Panc1 (cell line): ENCODE measurements at regions not wholly inside any gene's neighbourhood (a gene's known extent, or its start where the extent isn't known, plus 50 kb on each side); places are given as distances from the start of the nearest gene placed in this dataset.

Experiments used
- ATAC-seq: fragments of 200-7000 bp; cut with Tn5 transposase; 2 replicates; pipeline ENCODE4 v1.9.1; 2020; ENCODE audit warnings: mild to moderate bottlenecking, moderate library complexity
- BruUV-seq: library from RNA; stranded (reverse); fragments of 400-500 nt; replicated peaks from 2 replicates; lab custom pipeline; 2021; lab: Mats Ljungman, UMichigan
- CTCF ChIA-PET: fragments of 300-600 bp; sonication (Branson Sonifier 250); formaldehyde crosslinking; loops from one replicate; lab custom pipeline; 2022; ENCODE audit warnings: antibody characterized with exemption; lab: Charles Lee
- POLR2A ChIA-PET: fragments of 300-600 bp; sonication (Branson Sonifier 250); formaldehyde crosslinking; loops from one replicate; lab custom pipeline; 2022; ENCODE audit warnings: antibody characterized with exemption; lab: Charles Lee
- DNase-seq: peaks from one replicate; pipeline ENCODE4 v3.0.0-alpha.2; 2010; ENCODE audit warnings: low read depth, low spot score
- H3K27ac ChIP-seq: 2 replicates; pipeline ENCODE4 v1.5.1; 2011; ENCODE audit warnings: mild to moderate bottlenecking, low read length, inconsistent platforms
- H3K27me3 ChIP-seq: fragments of 200-500 bp; sonication (Bioruptor generic); 2 replicates; pipeline ENCODE4 v1.6.0; 2014; ENCODE audit warnings: low read length, inconsistent platforms; ENCODE audit not compliant: control insufficient read depth, insufficient read depth
- H3K36me3 ChIP-seq: fragments of 200-500 bp; sonication (Bioruptor generic); 2 replicates; pipeline ENCODE4 v1.5.1; 2014; ENCODE audit warnings: inconsistent platforms, mild to moderate bottlenecking, low read length, moderate library complexity; ENCODE audit not compliant: control insufficient read depth, insufficient read depth
- H3K4me1 ChIP-seq: 2 replicates; pipeline ENCODE4 v1.5.1; 2011; ENCODE audit warnings: inconsistent platforms, mild to moderate bottlenecking, low read length, moderate library complexity; ENCODE audit not compliant: control insufficient read depth, insufficient read depth
- H3K4me3 ChIP-seq, 2 experiments: 2 replicates each; pipeline ENCODE4 v1.5.1; 2011 to 2012; ENCODE audit warnings: low read depth in 2 of 2, low read length in 2 of 2, mild to moderate bottlenecking in 2 of 2, inconsistent platforms in 1 of 2, moderate library complexity in 1 of 2
- H3K9me3 ChIP-seq: fragments of 200-500 bp; sonication (Bioruptor generic); 2 replicates; pipeline ENCODE4 v1.5.1; 2014; ENCODE audit warnings: low read depth, mild to moderate bottlenecking, inconsistent platforms, low read length, moderate library complexity; ENCODE audit not compliant: control insufficient read depth, insufficient read depth
- POLR2AphosphoS5 ChIP-seq: IDR thresholded peaks from 2 replicates; pipeline ENCODE4 v1.6.1; 2012; ENCODE audit warnings: mild to moderate bottlenecking, low read depth, low read length, moderate library complexity
- SIN3A ChIP-seq: IDR thresholded peaks from 2 replicates; pipeline ENCODE4 v1.6.1; 2012; ENCODE audit warnings: low read depth, mild to moderate bottlenecking, low read length, moderate library complexity, borderline replicate concordance; ENCODE audit not compliant: insufficient read depth
- TCF7L2 ChIP-seq: IDR thresholded peaks from 2 replicates; pipeline ENCODE4 v1.6.1; 2011; ENCODE audit warnings: mild to moderate bottlenecking, low read depth, low read length, inconsistent platforms
- in situ Hi-C: cut with HindIII; loops from 2 replicates; pipeline ENCODE4 v1.10.0; 2016; ENCODE audit warnings: low sequenced_read_pairs, low pct_unique_long_range_greater_than_20kb
- intact Hi-C: fragments of 100-400 bp; cut with micrococcal nuclease; formaldehyde crosslinking; loops from one replicate; pipeline ENCODE4 v1.10.0; 2022; ENCODE audit not compliant: unreplicated experiment
- TF ChIP-seq, protein P1 (sequence below): fragments of 450-650 bp; IDR thresholded peaks from 2 replicates; pipeline ENCODE4 v1.5.1; 2017; ENCODE audit warnings: mild to moderate bottlenecking
- TF ChIP-seq, protein P2 (sequence below), 2 experiments: IDR thresholded peaks; 2 replicates each; pipeline ENCODE4 v1.6.1; 2011 to 2012; ENCODE audit warnings: low read depth in 2 of 2, control low read depth in 1 of 2, low read length in 1 of 2, mild to moderate bottlenecking in 1 of 2, moderate library complexity in 1 of 2; ENCODE audit not compliant: insufficient read depth in 1 of 2

DNA sequence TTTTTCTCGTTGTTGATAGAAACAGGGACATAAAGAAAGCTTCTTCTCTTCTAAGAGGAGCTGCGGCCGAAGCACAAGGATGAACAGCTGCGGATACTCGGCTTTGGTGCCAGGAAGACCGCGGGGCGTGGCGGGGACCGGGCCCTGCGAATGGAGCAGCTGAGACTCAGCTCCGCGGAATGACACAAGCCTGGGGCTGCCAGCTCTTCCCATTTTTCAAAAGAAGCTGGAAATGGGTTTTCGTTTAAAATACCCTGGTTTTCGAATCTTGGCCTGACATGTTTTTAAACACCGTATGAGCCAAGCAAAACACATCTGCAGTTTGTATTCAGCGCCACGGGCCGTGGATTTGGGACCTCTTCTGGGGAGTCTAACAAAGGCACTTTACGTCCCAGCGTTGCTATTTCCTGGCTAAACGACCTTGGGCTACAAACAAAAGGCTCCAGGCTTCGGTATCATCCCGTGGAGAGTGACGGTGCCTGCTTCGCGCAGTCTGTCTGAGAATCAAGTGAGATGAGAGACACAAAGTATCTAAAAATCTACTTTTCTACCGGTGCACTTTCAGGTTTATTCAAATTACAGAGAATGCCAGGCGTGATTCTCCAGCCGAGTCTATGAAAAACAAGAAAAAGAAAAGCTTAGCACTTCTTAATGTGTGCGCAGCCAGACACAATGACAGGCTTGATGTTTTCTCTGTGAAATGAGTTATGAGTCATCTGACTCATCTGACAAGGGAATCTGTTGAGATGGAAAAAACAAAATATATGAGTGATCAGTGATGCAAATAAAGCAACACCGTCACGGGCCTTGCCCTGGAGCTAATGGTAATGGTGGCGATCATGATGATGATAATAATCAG, 114.0 kb upstream of the TMEM132D start:
- ATAC-seq (no peak), DNase-seq (no peak)
- ChIA-PET CTCF (interaction anchor here (0.7 kb wide), 1 partner anchor 1030 kb away, joined by 3 read pairs; no protein-coding TSS in a partner anchor), POLR2A (no interaction called here)
- no peaks in the 10 kb centered on the region for H3K9me3 ChIP-seq
- no TSS peak for BruUV-seq
- 0 out of 2 replicates have a peak, but pooled peaks cover 2% of the 10 kb centered on the region for H3K27me3 ChIP-seq
- TF ChIP-seq POLR2AphosphoS5 (no peak), SIN3A (no peak), TCF7L2 (no peak)
- TF ChIP-seq, protein P1, sequence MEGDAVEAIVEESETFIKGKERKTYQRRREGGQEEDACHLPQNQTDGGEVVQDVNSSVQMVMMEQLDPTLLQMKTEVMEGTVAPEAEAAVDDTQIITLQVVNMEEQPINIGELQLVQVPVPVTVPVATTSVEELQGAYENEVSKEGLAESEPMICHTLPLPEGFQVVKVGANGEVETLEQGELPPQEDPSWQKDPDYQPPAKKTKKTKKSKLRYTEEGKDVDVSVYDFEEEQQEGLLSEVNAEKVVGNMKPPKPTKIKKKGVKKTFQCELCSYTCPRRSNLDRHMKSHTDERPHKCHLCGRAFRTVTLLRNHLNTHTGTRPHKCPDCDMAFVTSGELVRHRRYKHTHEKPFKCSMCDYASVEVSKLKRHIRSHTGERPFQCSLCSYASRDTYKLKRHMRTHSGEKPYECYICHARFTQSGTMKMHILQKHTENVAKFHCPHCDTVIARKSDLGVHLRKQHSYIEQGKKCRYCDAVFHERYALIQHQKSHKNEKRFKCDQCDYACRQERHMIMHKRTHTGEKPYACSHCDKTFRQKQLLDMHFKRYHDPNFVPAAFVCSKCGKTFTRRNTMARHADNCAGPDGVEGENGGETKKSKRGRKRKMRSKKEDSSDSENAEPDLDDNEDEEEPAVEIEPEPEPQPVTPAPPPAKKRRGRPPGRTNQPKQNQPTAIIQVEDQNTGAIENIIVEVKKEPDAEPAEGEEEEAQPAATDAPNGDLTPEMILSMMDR: no peak
- TF ChIP-seq, protein P2, sequence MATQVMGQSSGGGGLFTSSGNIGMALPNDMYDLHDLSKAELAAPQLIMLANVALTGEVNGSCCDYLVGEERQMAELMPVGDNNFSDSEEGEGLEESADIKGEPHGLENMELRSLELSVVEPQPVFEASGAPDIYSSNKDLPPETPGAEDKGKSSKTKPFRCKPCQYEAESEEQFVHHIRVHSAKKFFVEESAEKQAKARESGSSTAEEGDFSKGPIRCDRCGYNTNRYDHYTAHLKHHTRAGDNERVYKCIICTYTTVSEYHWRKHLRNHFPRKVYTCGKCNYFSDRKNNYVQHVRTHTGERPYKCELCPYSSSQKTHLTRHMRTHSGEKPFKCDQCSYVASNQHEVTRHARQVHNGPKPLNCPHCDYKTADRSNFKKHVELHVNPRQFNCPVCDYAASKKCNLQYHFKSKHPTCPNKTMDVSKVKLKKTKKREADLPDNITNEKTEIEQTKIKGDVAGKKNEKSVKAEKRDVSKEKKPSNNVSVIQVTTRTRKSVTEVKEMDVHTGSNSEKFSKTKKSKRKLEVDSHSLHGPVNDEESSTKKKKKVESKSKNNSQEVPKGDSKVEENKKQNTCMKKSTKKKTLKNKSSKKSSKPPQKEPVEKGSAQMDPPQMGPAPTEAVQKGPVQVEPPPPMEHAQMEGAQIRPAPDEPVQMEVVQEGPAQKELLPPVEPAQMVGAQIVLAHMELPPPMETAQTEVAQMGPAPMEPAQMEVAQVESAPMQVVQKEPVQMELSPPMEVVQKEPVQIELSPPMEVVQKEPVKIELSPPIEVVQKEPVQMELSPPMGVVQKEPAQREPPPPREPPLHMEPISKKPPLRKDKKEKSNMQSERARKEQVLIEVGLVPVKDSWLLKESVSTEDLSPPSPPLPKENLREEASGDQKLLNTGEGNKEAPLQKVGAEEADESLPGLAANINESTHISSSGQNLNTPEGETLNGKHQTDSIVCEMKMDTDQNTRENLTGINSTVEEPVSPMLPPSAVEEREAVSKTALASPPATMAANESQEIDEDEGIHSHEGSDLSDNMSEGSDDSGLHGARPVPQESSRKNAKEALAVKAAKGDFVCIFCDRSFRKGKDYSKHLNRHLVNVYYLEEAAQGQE (IDR thresholded peaks at IDR 0.05; ENCODE audit: insufficient read depth in 1 of 2, low read depth in 2 of 2, low read length in 1 of 2): no peak
- intact Hi-C loops: no loop called here
- H3K27ac ChIP-seq: no peak overlapping the region
- H3K4me3 ChIP-seq: no peak overlapping the region
- no peaks in the 10 kb centered on the region for H3K36me3 ChIP-seq
- no peaks in the 10 kb centered on the region for H3K4me1 ChIP-seq
- in situ Hi-C loops: no loop called here

DNA sequence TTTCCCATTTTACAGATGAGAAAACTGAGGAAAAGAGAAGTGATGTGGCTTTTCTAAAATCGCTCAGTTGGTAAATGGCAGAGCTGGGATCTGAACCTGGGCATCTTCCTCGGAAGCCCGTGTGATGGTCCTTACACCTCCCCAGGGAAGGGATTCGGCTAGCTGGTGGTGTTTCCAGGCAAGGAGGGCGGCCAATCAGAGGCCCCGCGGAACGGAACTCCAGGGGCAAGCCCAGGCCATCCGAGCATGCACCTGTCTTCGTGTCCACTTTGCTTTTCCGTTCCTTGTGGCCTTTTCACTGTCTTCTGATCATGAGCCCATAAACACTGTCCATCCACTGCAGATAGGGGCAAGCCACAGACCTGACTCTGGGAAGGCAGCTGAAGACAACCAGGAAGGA, 114.8 kb upstream of the TMEM132D start:
- in situ Hi-C loops (no loop called here), intact Hi-C loops (no loop called here)
- no peaks in the 10 kb centered on the region for H3K4me1 ChIP-seq
- BruUV-seq: no TSS peak
- no peak overlapping the region for H3K4me3 ChIP-seq
- DNase-seq: no peak
- POLR2A ChIA-PET: no interaction called here
- no peaks in the 10 kb centered on the region for H3K9me3 ChIP-seq
- 0 out of 2 replicates have a peak, but pooled peaks cover 2% of the 10 kb centered on the region for H3K27me3 ChIP-seq
- CTCF ChIA-PET: interaction anchor here (0.7 kb wide), 1 partner anchor 1029 kb away, joined by 3 read pairs; no protein-coding TSS in a partner anchor
- no peak for ATAC-seq
- no peak overlapping the region for H3K27ac ChIP-seq
- H3K36me3 ChIP-seq: no peaks in the 10 kb centered on the region
- TF ChIP-seq TCF7L2 (no peak), SIN3A (no peak), POLR2AphosphoS5 (no peak)
- TF ChIP-seq, protein P1: no peak
- TF ChIP-seq, protein P2 (IDR thresholded peaks at IDR 0.05; ENCODE audit: insufficient read depth in 1 of 2, low read depth in 2 of 2, low read length in 1 of 2): no peak
